ENCODE measurements at regions not wholly inside any gene's neighbourhood (a gene's known extent, or its start where the extent isn't known, plus 50 kb on each side); places are given as distances from the start of the nearest gene placed in this dataset.

- no peaks in the 10 kb centered on the region for H3K27me3 Mint-ChIP-seq (ENCODE audit: unreplicated experiment)
- DNase-seq (ENCODE audit: low spot score) = no peak
- H3K36me3 Mint-ChIP-seq (ENCODE audit: low read depth, unreplicated experiment) = peaks cover under 1% of the 10 kb centered on the region
- no peaks in the 10 kb centered on the region for H3K4me1 Mint-ChIP-seq (ENCODE audit: unreplicated experiment)
- H3K4me3 Mint-ChIP-seq (ENCODE audit: unreplicated experiment) = no peak overlapping the region
- H3K27ac Mint-ChIP-seq (ENCODE audit: unreplicated experiment) = no peak overlapping the region
- TF ChIP-seq, protein P1, sequence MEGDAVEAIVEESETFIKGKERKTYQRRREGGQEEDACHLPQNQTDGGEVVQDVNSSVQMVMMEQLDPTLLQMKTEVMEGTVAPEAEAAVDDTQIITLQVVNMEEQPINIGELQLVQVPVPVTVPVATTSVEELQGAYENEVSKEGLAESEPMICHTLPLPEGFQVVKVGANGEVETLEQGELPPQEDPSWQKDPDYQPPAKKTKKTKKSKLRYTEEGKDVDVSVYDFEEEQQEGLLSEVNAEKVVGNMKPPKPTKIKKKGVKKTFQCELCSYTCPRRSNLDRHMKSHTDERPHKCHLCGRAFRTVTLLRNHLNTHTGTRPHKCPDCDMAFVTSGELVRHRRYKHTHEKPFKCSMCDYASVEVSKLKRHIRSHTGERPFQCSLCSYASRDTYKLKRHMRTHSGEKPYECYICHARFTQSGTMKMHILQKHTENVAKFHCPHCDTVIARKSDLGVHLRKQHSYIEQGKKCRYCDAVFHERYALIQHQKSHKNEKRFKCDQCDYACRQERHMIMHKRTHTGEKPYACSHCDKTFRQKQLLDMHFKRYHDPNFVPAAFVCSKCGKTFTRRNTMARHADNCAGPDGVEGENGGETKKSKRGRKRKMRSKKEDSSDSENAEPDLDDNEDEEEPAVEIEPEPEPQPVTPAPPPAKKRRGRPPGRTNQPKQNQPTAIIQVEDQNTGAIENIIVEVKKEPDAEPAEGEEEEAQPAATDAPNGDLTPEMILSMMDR (IDR thresholded peaks at IDR 0.05; ENCODE audit: unreplicated experiment) = no peak
- no peaks in the 10 kb centered on the region for H3K9me3 Mint-ChIP-seq (ENCODE audit: unreplicated experiment)
Measured at GRCh38 chr14:56379956-56380355, 199.6 kb upstream of the TMEM260 start.

DNA sequence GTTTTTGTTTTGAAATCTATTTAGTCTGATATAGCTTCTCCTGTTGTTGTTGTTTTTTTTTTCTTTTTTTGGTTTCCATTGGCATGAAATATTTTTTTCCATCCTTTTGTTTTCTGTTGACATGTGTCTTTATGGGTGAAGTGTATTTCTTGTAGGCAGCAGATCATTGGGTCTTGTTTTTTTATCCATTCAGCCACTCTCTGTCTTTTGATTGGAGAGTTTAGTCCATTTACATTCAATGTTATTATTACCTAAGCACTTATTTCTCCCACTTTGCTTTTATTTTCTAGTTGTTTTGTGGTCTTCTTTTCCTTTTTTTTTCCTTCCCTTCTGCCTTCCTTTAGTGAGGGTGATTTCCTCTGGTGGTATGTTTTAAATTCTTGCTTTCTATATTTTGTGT lies 193.6 kb upstream of the TMEM260 start:
- DNase-seq (ENCODE audit: low spot score) = no peak
- Mint-ChIP-seq H3K27ac (ENCODE audit: unreplicated experiment) (no peak overlapping the region), H3K9me3 (ENCODE audit: unreplicated experiment) (no peaks in the 10 kb centered on the region), H3K27me3 (ENCODE audit: unreplicated experiment) (peaks cover 1% of the 10 kb centered on the region), H3K4me1 (ENCODE audit: unreplicated experiment) (no peaks in the 10 kb centered on the region), H3K36me3 (ENCODE audit: low read depth, unreplicated experiment) (peaks cover 4% of the 10 kb centered on the region), H3K4me3 (ENCODE audit: unreplicated experiment) (no peak overlapping the region)
- TF ChIP-seq, protein P1 (IDR thresholded peaks at IDR 0.05; ENCODE audit: unreplicated experiment) = no peak

DNA sequence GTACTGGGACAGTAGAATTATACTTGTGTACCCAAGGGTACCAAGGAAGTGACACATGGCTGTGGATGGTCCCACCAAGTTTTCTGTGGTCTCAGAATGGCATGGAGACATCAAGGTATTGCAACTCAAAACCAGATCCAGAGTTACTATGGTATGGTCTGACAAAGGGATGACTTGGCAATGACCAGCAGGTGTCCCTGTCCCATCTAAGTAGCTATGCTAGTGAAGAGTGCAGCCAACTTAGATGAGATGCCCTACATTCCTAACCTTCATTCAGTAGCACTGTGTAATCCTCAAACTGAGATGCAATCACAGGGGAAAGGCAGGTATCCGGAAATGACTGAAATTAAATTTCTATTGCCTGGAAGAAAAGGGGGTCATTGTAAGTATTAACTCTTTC lies 188.7 kb upstream of the TMEM260 start:
- no peak overlapping the region for H3K4me3 Mint-ChIP-seq (ENCODE audit: unreplicated experiment)
- H3K27me3 Mint-ChIP-seq (ENCODE audit: unreplicated experiment) = peaks cover 1% of the 10 kb centered on the region
- H3K9me3 Mint-ChIP-seq (ENCODE audit: unreplicated experiment) = no peaks in the 10 kb centered on the region
- no peak for DNase-seq (ENCODE audit: low spot score)
- TF ChIP-seq, protein P1 (IDR thresholded peaks at IDR 0.05; ENCODE audit: unreplicated experiment) = no peak
- H3K36me3 Mint-ChIP-seq (ENCODE audit: low read depth, unreplicated experiment) = no peaks in the 10 kb centered on the region
- H3K27ac Mint-ChIP-seq (ENCODE audit: unreplicated experiment) = no peak overlapping the region
- H3K4me1 Mint-ChIP-seq (ENCODE audit: unreplicated experiment) = no peaks in the 10 kb centered on the region

DNA sequence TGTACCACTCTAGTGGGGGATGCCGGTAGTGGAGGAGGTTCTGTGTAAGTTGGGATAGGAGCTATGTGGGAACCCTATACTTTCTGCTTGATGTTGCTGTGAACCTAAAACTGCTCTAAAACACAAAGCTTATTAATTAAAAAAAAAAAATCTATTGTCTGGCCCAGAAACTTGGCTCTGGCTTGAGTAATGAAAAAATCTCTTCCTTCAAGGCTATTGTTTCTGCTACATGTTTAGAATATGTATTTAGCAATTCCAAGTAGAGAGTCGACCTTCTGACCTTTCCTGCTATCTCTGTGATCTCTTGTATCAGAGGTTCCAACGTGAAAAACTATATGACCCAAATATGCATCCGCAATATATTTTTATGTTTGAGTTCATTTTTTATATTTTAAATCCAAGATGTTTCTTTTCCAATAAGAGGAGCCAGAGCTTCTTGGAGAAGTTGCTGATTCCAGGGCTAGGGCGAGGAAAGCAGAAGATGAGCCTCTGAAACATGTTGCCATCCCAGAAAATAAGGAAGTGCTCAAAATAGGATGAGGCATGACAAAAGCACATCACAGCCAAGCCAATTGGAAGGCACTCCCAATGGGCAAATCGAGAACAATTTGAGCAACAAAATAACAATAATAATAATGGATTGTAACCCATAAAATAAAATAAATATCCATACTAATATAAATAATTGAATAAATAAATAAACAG lies 184.6 kb upstream of the TMEM260 start:
- Mint-ChIP-seq H3K9me3 (ENCODE audit: unreplicated experiment) (no peaks in the 10 kb centered on the region), H3K36me3 (ENCODE audit: low read depth, unreplicated experiment) (no peaks in the 10 kb centered on the region), H3K27me3 (ENCODE audit: unreplicated experiment) (no peaks in the 10 kb centered on the region), H3K4me3 (ENCODE audit: unreplicated experiment) (no peak overlapping the region), H3K4me1 (ENCODE audit: unreplicated experiment) (no peaks in the 10 kb centered on the region), H3K27ac (ENCODE audit: unreplicated experiment) (no peak overlapping the region)
- TF ChIP-seq, protein P1 (IDR thresholded peaks at IDR 0.05; ENCODE audit: unreplicated experiment) = no peak
- DNase-seq (ENCODE audit: low spot score) = no peak

GRCh38 chr14:56400109-56400825 lies 179.3 kb upstream of the TMEM260 start:
- no peak overlapping the region for H3K4me3 Mint-ChIP-seq (ENCODE audit: unreplicated experiment)
- H3K27ac Mint-ChIP-seq (ENCODE audit: unreplicated experiment) = no peak overlapping the region
- no peaks in the 10 kb centered on the region for H3K27me3 Mint-ChIP-seq (ENCODE audit: unreplicated experiment)
- no peak for DNase-seq (ENCODE audit: low spot score)
- H3K4me1 Mint-ChIP-seq (ENCODE audit: unreplicated experiment) = peaks cover 5% of the 10 kb centered on the region
- no peaks in the 10 kb centered on the region for H3K36me3 Mint-ChIP-seq (ENCODE audit: low read depth, unreplicated experiment)
- TF ChIP-seq, protein P1 (IDR thresholded peaks at IDR 0.05; ENCODE audit: unreplicated experiment) = no peak
- H3K9me3 Mint-ChIP-seq (ENCODE audit: unreplicated experiment) = no peaks in the 10 kb centered on the region
